ENCODE measurements at regions not wholly inside any gene's neighbourhood (a gene's known extent, or its start where the extent isn't known, plus 50 kb on each side); places are given as distances from the start of the nearest gene placed in this dataset.

DNA sequence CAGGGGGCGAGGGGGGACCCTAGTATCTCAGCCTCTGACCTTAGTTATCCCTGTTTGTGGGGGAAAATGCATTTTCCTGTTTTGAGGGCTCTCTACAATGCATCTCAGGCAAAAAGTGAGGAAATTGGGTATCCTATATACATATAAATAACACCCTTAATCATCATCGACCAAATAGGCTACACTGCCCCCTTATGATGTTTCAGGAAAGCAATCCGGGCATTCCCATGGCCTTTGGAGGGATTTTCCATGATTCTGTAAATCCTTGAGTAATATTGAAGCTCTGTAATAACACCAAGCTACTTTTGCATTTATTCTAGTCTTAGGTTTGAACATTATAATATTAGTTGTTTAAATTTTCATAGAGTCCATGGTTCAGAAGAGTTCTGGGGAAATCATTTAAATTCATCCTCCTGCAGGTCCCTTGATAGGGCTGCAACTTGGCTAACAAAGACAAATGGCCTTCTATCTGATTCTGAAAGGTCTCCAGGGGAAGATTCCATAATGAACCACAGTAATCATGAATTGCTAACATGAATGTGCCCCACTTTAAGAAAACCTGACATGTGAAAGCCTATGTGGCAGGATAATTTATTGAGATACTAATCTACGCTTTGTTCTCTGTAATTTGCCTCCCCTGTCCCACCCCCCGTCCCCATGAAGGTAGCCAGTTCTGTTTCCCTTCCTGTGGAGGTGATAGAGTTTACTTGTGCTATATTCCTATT is 91.5 kb upstream of the SCOC start:
- DNase-seq (ENCODE audit: low read depth in 2 of 2), result no peak

DNA sequence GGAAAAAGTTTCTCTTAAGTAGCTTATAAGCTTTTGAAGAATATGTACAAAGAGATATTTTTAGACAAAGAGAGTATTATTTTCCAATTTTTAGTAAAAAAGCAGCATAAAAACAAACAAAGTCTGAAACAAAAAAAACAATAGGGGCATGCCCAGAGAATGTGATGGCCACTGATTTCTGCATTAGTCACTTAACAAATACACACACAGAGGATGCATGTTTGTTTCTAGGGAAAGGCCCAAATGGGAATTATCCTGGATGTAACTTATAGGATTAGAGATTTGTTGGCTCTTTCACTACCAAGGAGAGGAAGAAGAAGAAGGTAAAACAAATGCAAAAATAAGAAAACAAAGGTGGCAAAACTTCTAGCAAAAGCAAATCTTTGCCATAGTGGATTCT is 95.9 kb upstream of the SCOC start:
- DNase-seq (ENCODE audit: low read depth in 2 of 2), result no peak

DNA sequence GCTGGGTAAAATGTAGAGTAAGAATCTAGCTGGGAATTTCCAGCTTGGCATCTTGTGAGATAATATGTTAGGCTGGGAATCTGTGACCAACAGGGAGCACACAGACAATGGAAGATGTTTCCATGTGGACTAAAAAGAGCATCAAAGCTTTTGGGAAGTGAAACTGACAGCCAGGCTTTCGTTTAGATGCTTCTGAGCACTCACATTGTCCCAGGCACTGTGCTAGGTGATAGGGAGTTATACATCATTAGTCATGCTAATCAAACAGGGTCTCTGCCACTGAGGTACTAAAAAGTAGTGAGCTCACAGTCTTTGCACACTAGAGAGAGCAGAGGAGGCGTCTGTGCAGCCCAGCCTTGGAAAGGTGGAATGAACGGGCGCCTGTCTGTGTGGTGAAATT is 101.9 kb upstream of the SCOC start:
- no peak for DNase-seq (ENCODE audit: low read depth in 2 of 2)

DNA sequence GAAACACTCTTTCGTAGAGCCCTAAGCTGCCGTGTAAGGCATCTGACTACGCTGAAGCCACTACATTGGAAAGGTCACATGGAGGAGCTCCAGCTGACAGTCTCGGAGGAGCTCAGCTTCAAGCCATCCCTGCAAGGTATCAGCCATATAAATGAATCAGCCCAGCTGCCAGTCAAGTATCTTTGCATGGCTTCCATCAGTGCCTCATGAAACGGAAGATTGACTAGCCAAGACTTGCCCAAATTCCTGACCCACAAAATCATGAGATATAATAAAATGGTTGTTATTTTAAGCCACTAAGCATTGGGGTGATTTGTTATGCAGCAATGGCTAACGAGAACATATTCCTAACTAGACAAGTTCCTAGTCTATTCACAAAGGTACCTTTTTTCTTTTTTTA is 104.1 kb upstream of the SCOC start:
- no peak for DNase-seq (ENCODE audit: low read depth in 2 of 2)

DNA sequence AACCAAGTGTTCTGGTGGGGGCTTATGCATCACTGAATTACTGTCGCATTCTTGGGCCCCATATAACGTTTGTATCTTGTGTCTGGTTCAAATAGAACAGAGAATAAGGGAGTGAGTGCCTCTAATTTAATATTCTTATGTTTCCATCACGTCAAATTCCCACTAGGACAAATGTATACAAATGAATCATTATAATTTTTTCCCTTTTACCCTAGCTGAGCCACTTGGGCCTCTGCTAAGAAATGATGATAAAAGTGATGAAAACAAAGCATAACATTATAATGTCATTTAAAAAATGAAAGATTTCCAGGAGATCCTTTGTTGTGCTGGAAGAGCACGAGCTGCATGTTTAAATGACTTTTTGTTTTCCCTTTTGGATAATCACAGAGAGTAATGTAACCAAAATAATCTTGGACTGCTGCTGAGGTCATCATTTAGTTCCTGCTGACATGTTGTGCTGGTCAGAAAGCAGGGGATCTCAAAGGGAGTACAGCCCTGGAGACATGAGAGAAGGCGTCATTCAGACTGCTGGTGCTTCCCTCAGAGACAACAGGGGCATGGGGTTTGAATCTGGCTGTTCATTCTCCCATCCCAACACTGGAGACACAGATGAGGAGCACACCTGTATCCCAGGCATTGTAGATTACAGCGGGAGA is 105.1 kb upstream of the SCOC start:
- DNase-seq (ENCODE audit: low read depth in 2 of 2), result no peak

DNA sequence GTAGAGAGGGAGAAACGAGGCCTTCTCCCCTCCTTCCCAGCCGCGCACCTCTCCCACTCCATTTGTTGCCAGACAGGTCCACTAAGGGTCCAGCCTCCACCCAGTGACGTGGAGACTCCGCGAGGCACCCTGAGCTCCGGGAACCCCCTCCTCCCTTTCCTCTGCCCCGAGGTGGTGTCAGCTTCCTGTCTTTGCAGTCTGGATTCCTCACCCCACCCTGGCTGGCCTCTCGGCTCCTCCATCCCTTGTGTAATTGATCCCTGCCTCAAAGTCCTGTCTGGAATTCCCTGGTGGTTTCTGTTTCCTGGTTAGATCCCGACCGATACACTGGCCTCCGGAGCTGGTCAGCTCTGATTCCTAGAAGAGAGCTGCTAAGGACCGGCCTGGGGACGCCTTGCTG is 105.9 kb upstream of the SCOC start:
- no peak for DNase-seq (ENCODE audit: low read depth in 2 of 2)

DNA sequence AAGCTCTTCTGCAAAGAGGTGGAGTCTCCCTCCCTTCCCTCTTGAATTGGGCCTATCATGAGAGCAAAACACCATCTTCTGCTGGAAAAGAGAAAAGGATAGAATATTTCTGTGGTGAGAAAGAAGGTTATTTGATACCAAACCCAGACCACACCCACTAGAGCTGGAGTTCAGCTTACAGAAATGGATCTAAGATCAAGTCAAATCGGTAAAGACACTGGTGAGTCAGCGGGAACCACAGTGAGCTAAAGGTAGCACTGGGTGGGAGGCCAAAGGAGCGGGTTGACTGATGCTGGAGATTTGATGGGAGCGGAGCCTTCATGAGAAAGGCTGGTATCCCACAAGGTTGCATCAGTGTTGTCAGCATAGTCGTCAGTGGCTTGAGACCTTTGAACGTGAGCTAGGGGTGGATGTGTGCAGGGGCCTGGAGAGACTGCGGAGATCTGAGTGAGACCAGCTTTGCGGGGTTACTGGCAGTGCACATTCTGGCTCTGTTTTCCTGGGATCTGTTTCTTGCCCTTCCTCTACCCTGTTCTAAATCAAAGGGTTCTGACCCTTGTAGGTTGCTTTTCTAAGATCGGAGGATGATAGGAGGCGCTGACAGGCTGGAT is 106.4 kb upstream of the SCOC start:
- peak; percentile 23 to 59 for DNase-seq (ENCODE audit: low read depth in 2 of 2)

DNA sequence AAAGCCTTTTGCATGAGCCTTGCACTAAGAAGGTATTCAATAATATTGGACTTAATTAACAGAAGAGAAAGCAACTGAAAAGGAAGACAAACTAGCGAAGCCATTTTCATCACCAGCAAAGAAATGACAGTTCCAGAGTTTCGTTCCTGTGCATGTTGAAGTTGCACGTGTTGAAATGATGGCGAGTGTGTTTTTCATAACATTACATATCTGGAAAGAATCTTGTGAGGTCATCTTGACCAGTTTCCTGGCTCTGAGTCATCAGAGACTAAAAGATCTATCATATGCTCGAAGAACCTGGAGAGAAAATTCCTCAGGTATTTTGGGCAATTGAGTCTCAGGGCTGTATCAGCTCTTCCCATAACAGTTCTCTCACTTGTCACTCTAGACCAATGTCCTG is 106.2 kb upstream of the MAML3 start:
- no peak for DNase-seq (ENCODE audit: low read depth in 2 of 2)

DNA sequence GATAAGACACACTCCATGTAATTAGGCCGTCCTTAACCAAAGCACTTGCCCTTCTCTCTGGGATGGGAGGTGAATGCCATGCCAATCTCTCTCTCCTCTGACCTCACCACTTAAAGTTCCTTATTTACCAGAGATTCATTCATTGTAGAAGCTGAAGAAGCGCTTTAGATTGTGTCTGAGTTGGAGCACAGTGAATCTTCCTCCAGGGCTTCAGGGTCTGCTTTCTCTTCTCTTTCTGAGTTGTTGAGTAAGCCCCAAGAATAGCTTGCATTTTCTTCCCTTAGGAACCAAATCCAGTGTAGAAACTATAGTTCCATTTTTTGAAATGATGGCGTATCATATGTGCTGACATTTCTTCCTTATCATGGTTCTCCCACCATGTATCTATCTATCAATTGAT is 104.5 kb upstream of the MAML3 start:
- no peak for DNase-seq (ENCODE audit: low read depth in 2 of 2)

DNA sequence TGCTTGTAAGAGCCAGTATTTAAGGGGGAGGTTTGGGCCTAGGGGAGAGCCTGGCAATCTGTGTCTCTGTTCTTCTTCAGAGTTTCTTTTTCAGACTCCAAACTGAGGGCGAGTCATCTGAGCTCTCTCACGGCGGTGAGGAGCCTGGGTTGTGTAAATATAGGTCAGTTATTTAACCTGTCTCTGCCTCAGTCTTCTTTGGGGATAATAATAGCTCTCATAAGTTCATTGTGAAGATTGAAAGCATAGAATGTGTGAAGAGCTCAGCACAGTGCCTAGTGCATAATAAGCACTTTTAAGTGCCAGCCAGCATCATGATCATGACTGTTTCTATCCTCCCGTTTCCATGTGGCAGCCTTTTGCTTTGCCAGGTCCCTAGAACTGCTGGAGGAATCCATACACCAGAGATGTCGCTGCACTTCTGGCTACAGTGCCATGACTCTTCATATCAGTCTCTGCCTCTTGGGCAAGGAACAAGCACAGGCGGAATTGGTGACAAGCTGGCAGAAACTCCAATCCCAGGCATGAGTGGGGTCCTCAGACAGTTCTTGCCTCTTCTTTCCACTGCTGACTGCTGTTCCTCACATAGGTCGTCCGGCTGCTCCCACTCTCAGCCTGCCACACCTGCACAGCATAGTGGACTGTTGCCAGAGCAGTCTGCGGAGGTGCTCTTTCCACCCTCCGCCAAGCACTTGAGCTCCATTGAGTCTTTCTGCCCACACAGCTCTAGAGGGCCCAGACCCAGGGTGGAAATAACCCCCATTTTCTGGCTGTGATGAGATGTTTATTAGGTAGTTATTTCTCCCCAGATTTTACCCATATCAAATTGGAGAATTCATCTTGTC is 103.7 kb upstream of the MAML3 start:
- DNase-seq (ENCODE audit: low read depth in 2 of 2), result no peak

DNA sequence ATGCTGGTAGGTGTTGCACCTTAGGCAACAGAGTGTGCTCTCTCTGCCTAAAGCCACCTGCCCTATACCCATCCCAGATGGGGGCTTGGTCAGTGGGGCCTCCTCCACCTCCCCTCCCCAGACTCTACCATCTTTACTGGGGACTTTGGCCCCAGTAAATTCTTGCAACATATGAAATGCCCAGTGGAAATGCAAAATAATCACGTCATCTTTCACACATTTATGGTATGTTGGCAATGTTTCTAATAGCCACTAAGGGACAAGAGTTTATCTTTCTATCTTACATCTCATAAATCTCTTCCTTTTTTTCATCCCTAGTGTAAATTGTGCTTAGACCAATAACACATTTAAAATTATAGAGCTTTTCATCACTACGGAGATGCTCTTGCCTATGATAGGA is 103.0 kb upstream of the MAML3 start:
- no peak for DNase-seq (ENCODE audit: low read depth in 2 of 2)

DNA sequence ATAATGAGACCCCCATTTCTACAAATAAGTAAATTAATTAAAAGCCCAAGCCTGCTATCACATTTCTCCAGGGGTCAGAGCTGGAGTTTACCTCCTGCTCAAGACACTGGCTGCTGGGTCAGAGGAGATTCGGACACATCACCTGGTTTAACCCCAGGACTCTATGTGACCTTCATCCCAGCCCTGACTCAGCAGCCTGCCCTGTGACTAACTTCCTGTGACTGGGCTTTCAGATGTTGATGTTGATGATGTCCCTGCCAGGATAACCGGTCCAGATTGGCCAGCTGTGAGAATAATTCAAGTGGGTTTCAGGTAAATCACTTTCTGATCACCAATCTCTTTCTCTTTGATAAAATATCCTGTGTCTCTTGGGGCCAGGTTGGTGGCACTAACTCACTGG is 102.4 kb upstream of the MAML3 start:
- DNase-seq (ENCODE audit: low read depth in 2 of 2), result no peak

DNA sequence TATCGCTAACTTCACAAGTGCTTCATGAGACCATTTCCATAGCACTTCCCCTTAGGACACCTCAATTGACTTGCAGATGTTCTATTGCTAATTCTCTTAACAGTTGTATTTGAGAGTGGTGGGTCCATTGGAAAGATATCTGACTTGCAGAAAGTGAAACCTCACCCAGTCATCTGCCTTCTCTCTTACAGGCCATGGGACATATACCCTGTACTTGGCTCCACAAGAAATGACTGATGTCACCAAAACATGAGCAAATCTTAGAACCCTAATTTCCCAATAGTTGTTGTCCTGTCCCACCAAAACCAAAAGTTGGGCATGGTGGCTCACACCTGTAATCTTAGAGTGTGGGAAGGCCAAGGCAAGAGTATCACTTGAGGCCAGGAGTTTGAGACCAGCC is 101.9 kb upstream of the MAML3 start:
- no peak for DNase-seq (ENCODE audit: low read depth in 2 of 2)

DNA sequence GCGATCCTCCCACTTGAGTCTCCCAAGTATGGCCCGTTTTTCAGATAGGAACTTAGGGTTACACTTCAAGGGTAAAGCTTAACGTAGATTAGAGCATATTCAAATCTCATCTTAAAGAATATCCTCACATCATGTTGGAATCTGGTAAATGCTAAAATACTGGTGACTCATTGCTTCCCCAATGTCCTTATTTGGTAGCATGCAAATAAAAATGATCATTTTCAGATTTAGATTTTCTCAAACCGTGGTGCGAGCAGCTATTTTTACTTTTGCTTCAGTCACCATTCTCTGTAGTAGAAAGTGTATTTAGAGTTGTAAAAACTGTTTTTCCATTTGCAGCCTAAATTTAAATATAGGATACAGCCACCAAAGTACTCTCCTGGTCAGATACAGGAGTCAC is 101.5 kb upstream of the MAML3 start:
- DNase-seq (ENCODE audit: low read depth in 2 of 2), result no peak

DNA sequence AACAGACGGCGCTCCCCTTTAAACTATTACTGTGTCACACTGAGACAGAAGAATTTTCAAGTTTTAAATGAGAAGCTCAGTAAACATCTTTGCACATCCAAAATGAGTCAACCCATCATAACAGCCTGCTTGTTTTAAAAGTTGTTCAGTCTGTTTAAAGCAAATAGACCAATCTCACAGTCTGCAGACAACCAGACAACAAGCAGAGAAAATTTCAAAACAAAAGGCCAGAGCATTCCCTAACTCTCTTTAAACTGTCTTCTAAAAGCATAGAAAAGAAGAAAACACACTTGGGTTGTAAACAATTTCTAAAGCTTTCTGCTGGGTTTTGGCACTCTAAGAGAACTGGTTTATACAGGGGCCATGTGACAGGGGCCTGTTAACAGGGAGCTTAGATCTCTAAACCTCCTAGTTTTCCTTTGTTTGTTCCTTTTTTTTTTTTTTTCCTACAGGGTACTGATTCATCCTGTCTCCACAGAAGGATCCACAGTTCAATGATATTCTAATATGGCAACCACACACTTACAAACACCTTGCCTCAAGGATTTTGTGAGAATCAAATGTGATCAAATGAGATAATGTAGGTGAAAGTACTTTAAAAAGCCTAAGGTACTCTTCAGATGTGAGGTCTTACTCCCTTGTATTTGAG is 100.8 kb upstream of the MAML3 start:
- no peak for DNase-seq (ENCODE audit: low read depth in 2 of 2)

DNA sequence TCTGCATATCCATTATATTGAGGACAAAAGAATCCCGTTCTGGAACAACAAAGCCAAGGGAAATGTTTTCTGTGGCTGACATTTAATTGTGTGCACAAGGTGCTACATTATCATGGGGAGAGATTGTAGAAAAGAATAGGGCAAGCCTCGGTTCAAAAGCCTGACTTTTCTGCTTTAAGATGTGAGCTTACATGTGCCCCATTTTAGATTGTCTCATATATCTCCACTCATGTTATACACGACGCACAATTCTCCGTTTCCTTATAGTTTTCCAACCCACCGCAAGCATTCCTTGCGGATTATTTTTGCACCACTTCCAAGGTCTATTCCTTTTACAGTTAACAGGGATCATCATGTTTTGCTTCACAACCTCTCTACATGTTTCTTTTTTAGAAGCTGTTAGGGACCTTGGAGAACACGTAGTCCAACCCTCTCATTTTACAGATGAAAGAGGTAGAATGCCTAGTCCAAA is 99.6 kb upstream of the MAML3 start:
- DNase-seq (ENCODE audit: low read depth in 2 of 2), result no peak

DNA sequence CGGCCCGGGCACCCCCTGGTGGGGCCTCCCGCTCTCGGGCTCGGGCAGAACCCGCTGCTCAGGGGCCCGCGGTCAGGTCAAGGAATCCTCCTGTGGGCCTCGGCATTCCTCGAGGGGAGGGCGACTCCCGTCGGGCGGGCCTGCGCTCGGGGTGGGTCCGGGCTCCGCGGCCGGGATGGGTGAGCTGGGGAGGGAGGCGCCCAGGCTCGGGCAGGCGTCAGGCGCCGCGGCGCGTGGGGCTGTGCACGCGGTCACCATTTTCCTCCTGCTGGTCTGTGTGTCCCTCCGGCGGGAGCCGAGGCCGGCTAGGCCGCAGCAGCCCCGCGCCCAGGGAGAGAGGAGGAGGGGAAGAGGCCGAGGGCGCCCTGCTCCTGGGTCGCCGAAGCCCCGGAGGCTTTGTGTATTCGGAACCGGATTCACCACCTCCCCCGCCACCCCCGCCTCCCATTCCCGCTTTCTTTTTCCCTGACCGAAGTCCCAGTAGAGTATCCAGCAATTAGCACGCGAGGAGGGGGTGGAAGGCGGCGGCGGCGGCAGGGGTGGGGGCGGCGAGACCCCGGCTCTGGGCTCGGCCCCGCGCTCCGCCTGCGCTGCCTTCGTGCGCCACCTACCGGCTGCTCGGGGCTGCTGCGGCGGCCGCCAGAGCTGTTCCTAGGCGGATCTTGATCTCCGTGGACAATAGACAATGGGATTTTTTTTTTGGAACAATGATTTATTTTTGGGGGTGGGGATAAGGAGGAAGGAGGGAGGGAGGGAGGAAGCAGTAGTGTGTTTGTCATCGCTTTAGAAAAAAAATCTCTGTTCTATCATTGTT is 99.0 kb upstream of the MAML3 start:
- peak; percentile 40 to 59 for DNase-seq (ENCODE audit: low read depth in 2 of 2)

DNA sequence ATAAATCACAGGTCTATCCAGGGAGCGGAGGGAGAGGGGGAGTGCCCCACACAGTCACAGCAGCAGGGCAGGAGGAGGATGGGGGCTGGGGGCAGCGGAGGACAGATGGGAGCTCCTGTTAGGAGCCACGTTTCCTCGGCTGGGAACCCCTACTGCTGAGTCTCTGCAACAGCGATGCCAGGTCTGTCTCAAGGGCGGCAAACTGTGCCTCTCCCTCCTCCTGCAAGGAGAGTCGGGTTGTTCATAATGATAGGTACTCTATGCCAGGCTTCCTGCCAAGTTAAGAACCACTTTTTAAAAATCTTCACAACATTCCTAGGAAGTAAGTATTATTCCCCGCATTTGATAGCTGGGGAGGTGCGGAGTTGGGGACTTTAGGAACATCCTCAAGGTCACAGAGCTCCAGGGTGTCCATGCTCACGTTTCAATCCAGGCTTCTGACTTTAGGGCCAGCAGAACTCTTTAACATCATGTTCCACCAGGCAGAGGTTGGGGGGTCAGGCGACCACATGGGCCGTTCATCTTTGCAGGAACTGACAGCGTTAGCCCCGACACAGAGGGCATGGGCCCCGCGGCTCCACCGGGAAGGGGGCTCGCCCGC is 98.3 kb upstream of the MAML3 start:
- DNase-seq (ENCODE audit: low read depth in 2 of 2), result no peak

DNA sequence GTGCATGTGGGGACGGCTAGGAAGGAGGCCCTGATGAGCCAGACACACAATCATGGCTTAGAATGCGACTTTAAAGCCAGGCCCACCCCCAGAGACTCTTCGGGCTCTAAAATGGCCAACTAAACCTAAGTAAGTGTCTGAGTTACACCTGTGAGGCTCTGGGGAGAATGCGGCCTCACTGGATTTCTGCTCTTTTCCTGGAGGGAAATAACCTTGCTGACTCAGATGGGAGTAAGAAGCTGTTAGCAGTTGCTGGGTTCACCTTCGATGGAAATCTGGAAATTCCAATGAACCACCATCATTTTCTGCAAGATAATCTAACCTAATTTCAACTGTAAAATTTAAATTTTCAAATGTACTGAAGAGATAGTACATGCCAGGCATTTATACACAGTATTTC is 97.6 kb upstream of the MAML3 start:
- DNase-seq (ENCODE audit: low read depth in 2 of 2), result no peak

DNA sequence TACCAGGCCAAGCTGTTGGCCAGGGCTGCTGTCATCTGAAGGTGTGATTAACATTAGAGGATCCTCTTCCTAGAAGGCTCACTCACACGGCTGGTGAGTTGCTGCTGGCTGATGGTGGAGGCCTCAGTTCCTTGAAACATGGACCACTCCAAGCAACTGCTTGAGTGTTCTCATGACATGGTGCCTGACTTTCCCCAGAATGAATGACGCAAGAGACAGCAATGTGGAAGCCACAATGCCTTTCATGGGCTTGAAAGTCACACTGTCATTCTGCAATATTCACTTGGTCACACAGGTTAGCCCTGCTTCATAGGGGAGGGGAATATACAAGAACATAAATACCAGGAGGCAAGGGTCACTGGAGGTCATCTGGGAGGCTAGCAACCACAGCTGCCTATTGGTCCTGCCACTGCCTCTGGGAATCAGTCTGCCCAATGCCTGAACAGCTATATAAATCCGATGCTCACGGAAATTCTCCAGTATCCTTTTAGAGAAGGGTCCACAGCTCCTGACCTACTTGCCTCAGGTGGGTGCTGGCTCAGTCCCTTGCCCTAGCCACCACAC is 97.1 kb upstream of the MAML3 start:
- no peak for DNase-seq (ENCODE audit: low read depth in 2 of 2)

Data from stimulated activated CD4-positive, alpha-beta T cell treated with anti-CD3 and anti-CD28 coated beads, Interleukin-4, amount 100 ng/mL, for 48 hours (primary cell).